Chondrocyte (in vitro differentiated cells): ENCODE measurements at regions not wholly inside any gene's neighbourhood (a gene's known extent, or its start where the extent isn't known, plus 50 kb on each side); places are given as distances from the start of the nearest gene placed in this dataset.

Source experiments
- DNase-seq: peaks from one replicate; pipeline ENCODE4 v3.0.0; 2021; ENCODE audit warnings: mixed read lengths, low spot score
- H3K27ac Mint-ChIP-seq: one replicate; pipeline ENCODE4 v1.8.0; 2021; ENCODE audit warnings: mild to moderate bottlenecking, moderate library complexity, mixed read lengths; ENCODE audit not compliant: unreplicated experiment
- H3K27me3 Mint-ChIP-seq: 2 replicates; pipeline ENCODE4 v1.8.0; 2021; ENCODE audit warnings: low read depth, mixed read lengths
- H3K36me3 Mint-ChIP-seq: 2 replicates; pipeline ENCODE4 v1.8.0; 2021; ENCODE audit warnings: low read depth, mixed read lengths
- H3K4me1 Mint-ChIP-seq: 2 replicates; pipeline ENCODE4 v1.8.0; 2021; ENCODE audit warnings: low read depth, mild to moderate bottlenecking, mixed read lengths
- H3K4me3 Mint-ChIP-seq: one replicate; pipeline ENCODE4 v1.8.0; 2021; ENCODE audit warnings: mild to moderate bottlenecking, moderate library complexity, mixed read lengths; ENCODE audit not compliant: unreplicated experiment
- H3K9me3 Mint-ChIP-seq: 2 replicates; pipeline ENCODE4 v1.8.0; 2021; ENCODE audit warnings: low read depth, mixed read lengths
- CTCF ChIP-seq: fragments of 200-600 bp; sonication (generic); IDR thresholded peaks from 2 replicates; pipeline ENCODE4 v1.5.0; 2021; ENCODE audit warnings: antibody characterized with exemption, mild to moderate bottlenecking, moderate library complexity

- Mint-ChIP-seq H3K27ac (no peak overlapping the region), H3K36me3 (no peaks in the 10 kb centered on the region), H3K27me3 (no peaks in the 10 kb centered on the region), H3K9me3 (no peaks in the 10 kb centered on the region), H3K4me1 (peaks cover 33% of the 10 kb centered on the region), H3K4me3 (no peak overlapping the region)
- no peak for DNase-seq
- no peak for TF ChIP-seq CTCF
Measured at GRCh38 chr3:23071296-23071695, 131.8 kb upstream of the UBE2E2 start.

DNA sequence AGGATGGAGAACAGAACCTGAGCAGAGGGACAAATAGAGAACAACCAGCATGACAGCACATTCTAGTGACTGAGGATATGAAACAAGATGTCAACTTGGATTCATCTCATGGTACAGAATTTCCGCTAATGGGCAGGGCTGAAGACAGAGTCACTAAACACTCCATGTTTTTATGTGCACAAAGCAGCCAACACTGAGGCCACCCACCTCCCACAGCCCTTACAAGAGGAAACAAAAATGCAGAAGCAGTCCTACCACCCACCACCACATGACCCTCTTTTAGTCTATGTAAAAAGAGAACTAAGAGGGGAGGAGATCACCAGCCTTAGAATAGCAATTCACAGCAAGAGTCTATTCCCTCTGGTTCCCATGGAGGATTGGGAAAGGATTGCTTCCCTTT lies 131.4 kb upstream of the UBE2E2 start:
- no peak for DNase-seq
- Mint-ChIP-seq H3K9me3 (no peaks in the 10 kb centered on the region), H3K27ac (no peak overlapping the region), H3K4me3 (no peak overlapping the region), H3K4me1 (peaks cover 37% of the 10 kb centered on the region), H3K36me3 (no peaks in the 10 kb centered on the region), H3K27me3 (no peaks in the 10 kb centered on the region)
- no peak for TF ChIP-seq CTCF

DNA sequence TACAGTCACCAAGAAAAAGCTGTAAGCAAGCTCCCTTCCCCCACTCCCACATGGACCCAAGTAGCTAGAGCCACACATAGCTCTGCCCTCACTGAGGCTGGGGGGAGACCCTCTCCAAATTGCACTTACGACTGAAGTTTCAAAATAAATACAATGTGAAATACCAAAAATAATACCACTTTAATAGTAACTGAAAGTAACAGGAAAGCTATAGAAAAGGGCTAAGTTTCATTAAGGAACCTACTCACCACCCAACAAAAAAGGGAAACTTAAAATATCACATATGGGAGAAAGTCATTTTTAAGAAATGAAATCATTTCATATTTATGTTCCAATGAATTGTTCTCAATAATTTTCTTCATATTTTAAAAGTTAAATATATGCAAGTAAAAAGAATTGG lies 130.4 kb upstream of the UBE2E2 start:
- no peak overlapping the region for H3K4me3 Mint-ChIP-seq
- H3K36me3 Mint-ChIP-seq, result no peaks in the 10 kb centered on the region
- TF ChIP-seq CTCF, result no peak
- no peaks in the 10 kb centered on the region for H3K27me3 Mint-ChIP-seq
- H3K4me1 Mint-ChIP-seq, result peaks cover 46% of the 10 kb centered on the region
- no peaks in the 10 kb centered on the region for H3K9me3 Mint-ChIP-seq
- H3K27ac Mint-ChIP-seq, result no peak overlapping the region
- DNase-seq, result no peak

GRCh38 chr3:23073724-23074305 lies 129.3 kb upstream of the UBE2E2 start:
- H3K36me3 Mint-ChIP-seq, result no peaks in the 10 kb centered on the region
- no peak for TF ChIP-seq CTCF
- H3K4me3 Mint-ChIP-seq, result no peak overlapping the region

DNA sequence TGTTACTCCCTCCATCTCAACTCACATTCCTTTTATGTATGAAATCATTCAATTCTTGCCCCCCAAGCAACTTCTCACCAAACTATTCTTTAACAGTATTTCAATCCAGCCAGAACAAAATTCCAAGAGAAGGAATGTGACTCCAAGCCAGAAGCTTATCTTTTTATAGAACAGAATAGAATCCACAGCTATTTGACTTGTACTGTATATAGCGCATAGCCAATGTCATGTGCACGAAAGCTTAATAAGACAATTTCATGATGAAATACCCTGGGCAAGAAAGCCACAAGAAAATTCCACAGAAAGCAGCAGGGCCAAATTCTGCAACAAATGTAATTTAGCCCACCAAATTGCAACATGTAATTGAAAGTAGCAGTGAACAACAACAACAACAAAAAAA lies 127.6 kb upstream of the UBE2E2 start:
- TF ChIP-seq CTCF, result no peak
- DNase-seq, result no peak
- H3K4me1 Mint-ChIP-seq, result peaks cover 63% of the 10 kb centered on the region
- H3K9me3 Mint-ChIP-seq, result no peaks in the 10 kb centered on the region
- peak overlapping the region; percentile 85 for H3K27ac Mint-ChIP-seq
- no peaks in the 10 kb centered on the region for H3K36me3 Mint-ChIP-seq
- H3K27me3 Mint-ChIP-seq, result no peaks in the 10 kb centered on the region
- no peak overlapping the region for H3K4me3 Mint-ChIP-seq

More at GRCh38 chr3:23073724-23074305, 129.3 kb upstream of the UBE2E2 start:
- no peak overlapping the region for H3K27ac Mint-ChIP-seq
- H3K9me3 Mint-ChIP-seq, result no peaks in the 10 kb centered on the region
- peaks cover 48% of the 10 kb centered on the region for H3K4me1 Mint-ChIP-seq
- no peak for DNase-seq
- H3K27me3 Mint-ChIP-seq, result no peaks in the 10 kb centered on the region
